ENCODE measurements at regions not wholly inside any gene's neighbourhood (a gene's known extent, or its start where the extent isn't known, plus 50 kb on each side); places are given as distances from the start of the nearest gene placed in this dataset.

- Histone ChIP-seq H3K4me3 (no peak overlapping the region), H3K27me3 (no peaks in the 10 kb centered on the region), H3K9me3 (no peaks in the 10 kb centered on the region), H3K27ac (no peak overlapping the region), H3K4me1 (no peaks in the 10 kb centered on the region), H3K36me3 (no peaks in the 10 kb centered on the region)
- TF ChIP-seq POLR2A (IDR thresholded peaks at IDR 0.05) (no peak), CTCF (IDR thresholded peaks at IDR 0.05) (no peak)
- no peak for DNase-seq
These were observed 107.4 kb upstream of the GLI2 start for GRCh38 chr2:120628248-120628647.

GRCh38 chr2:120629241-120629895 is 106.3 kb upstream of the GLI2 start:
- H3K4me3 ChIP-seq: no peak overlapping the region
- no peak overlapping the region for H3K27ac ChIP-seq
- DNase-seq: no peak
- no peaks in the 10 kb centered on the region for H3K27me3 ChIP-seq
- no peaks in the 10 kb centered on the region for H3K9me3 ChIP-seq
- no peaks in the 10 kb centered on the region for H3K4me1 ChIP-seq
- no peaks in the 10 kb centered on the region for H3K36me3 ChIP-seq
- TF ChIP-seq POLR2A (IDR thresholded peaks at IDR 0.05): no peak

GRCh38 chr2:120630031-120630701 is 105.5 kb upstream of the GLI2 start:
- H3K4me3 ChIP-seq: no peak overlapping the region
- no peak for TF ChIP-seq POLR2A (IDR thresholded peaks at IDR 0.05)
- no peak for DNase-seq
- H3K4me1 ChIP-seq: no peaks in the 10 kb centered on the region
- H3K27ac ChIP-seq: no peak overlapping the region
- no peaks in the 10 kb centered on the region for H3K9me3 ChIP-seq
- H3K36me3 ChIP-seq: no peaks in the 10 kb centered on the region
- H3K27me3 ChIP-seq: no peaks in the 10 kb centered on the region

- Histone ChIP-seq H3K27me3 (no peaks in the 10 kb centered on the region), H3K4me3 (no peak overlapping the region), H3K27ac (no peak overlapping the region), H3K36me3 (no peaks in the 10 kb centered on the region), H3K4me1 (no peaks in the 10 kb centered on the region), H3K9me3 (no peaks in the 10 kb centered on the region)
- no peak for DNase-seq
- no peak for TF ChIP-seq CTCF (IDR thresholded peaks at IDR 0.05)
- TF ChIP-seq POLR2A (IDR thresholded peaks at IDR 0.05): no peak
These were observed 104.4 kb upstream of the GLI2 start for GRCh38 chr2:120631236-120631635.

GRCh38 chr2:120631724-120632123 is 103.9 kb upstream of the GLI2 start:
- Histone ChIP-seq H3K27ac (no peak overlapping the region), H3K9me3 (no peaks in the 10 kb centered on the region), H3K4me3 (no peak overlapping the region), H3K4me1 (no peaks in the 10 kb centered on the region), H3K36me3 (no peaks in the 10 kb centered on the region), H3K27me3 (no peaks in the 10 kb centered on the region)
- no peak for DNase-seq
- no peak for TF ChIP-seq POLR2A (IDR thresholded peaks at IDR 0.05)
- no peak for TF ChIP-seq CTCF (IDR thresholded peaks at IDR 0.05)

GRCh38 chr2:120632796-120633646 is 102.6 kb upstream of the GLI2 start:
- TF ChIP-seq CTCF (IDR thresholded peaks at IDR 0.05) (no peak), POLR2A (IDR thresholded peaks at IDR 0.05) (no peak)
- Histone ChIP-seq H3K36me3 (no peaks in the 10 kb centered on the region), H3K9me3 (no peaks in the 10 kb centered on the region), H3K4me3 (no peak overlapping the region), H3K27ac (no peak overlapping the region), H3K4me1 (no peaks in the 10 kb centered on the region), H3K27me3 (no peaks in the 10 kb centered on the region)
- no peak for DNase-seq
